Stimulated activated CD4-positive, alpha-beta T cell treated with anti-CD3 and anti-CD28 coated beads, Interleukin-15, amount 100 ng/mL, for 48 hours (primary cell): ENCODE measurements at regions not wholly inside any gene's neighbourhood (a gene's known extent, or its start where the extent isn't known, plus 50 kb on each side); places are given as distances from the start of the nearest gene placed in this dataset.
"Not testable (repeated sequence)": the region's sequence is repeated elsewhere in the genome, so short reads cannot be mapped to it uniquely, and the experiment has no call there.

Source experiments
- DNase-seq, 2 donors: peaks; one replicate each; pipeline ENCODE4 v3.0.0-alpha.2; 2020; ENCODE audit warnings: low read depth in 2 of 2

DNA sequence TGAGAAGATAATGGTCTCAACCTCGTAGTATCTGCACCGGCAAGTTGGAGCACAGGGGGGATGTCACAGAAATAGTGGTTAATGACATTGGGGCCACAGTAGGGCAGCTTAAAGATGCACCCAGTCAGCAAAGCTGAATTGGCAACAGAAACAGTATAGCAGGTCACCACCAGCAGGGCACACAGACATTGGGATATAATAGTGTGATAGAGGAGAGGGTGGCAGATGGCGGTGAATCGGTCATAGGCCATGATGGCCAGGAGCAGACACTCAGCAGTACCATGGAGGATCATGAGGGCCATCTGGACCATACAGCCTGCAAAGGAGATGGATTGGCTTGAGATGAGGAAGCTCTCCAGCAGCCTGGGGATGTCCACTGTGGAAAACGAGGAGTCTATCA, 106.0 kb upstream of the OR9Q1 start:
- DNase-seq, result no peak

DNA sequence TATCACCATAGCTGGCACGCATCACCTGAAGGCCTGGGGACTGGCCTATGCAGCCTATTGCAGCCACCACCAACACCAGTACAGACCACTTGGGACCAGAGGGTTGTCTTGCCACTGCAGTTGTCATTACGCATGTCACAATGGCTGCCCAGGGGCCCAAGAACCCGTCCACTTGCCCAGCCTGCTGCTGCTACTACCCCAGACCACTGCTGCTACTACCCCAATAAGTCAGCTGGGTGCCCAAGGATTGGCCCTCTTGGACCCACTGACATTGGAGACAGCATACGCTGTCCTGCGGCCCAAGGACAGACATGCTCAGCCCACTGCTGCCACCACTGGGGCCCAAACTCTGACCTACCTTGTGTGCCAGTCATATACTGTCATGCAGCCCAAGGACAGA, 102.7 kb upstream of the OR9Q1 start:
- no peak for DNase-seq

DNA sequence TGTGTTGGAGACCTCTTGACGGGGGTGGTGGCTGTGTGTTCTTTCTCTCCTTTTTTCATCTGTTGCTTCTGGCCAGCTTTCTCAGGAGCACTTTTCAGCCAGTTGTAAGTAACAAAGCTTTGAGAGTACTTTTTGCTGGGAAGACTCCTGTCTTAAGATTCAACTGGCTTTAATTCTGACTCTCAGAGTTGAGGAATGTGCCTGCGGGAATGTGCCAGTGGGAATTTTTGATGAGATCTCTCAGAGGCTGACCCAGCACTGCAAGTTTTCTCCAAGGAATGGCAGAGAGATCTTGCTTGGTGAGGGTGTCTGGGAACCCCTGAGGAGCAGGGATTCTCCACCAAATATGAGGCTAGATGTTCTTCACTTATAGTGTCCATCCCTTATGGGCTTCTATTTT, 91.6 kb upstream of the OR9Q1 start:
- no peak for DNase-seq

DNA sequence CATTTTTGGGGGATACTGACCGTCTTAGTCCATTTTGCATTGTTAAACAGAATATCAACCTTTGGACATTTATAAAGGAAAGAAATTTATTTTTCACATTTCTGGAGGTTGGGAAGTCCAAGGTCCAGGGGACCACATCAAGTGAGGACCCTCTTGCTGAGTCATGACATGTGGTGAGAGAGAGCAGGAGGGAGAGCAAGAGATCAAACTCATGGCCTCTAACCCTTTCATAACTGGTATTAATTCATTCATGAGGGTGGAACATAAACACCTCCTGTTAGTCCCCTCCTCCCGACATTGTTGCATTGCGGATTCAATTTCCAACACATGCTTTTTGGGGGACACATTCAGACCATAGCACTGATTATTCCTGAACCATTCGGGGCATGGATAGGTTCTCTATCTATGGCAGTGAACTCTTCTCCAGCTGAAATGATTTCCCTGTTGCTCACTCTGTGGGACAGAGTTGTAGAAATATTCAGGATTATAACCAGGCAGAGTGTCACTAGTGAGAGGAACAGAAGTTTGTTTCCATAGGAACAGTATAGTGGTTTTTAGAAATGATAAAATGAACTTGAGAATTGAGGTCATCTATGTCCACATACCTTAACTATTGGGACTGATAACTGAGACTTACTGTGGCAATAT, 88.2 kb upstream of the OR9Q1 start:
- DNase-seq, result no peak

DNA sequence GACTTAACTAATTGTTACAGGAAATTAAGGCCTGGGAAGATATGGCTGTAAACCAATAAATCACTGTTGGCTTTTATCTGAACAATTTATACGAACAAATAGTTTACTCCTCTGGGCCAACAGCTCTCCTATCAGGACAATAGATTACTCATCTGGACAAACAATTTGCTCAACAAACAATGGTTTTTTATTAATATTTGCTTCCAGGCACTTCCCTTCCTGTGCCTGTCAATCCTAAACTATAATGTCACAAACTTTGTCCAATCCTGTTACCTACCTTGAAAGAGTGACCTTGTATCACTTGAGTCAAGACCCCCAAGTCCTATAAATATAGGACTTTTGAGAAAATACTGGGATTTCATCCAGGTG, 87.6 kb upstream of the OR9Q1 start:
- DNase-seq, result no peak

DNA sequence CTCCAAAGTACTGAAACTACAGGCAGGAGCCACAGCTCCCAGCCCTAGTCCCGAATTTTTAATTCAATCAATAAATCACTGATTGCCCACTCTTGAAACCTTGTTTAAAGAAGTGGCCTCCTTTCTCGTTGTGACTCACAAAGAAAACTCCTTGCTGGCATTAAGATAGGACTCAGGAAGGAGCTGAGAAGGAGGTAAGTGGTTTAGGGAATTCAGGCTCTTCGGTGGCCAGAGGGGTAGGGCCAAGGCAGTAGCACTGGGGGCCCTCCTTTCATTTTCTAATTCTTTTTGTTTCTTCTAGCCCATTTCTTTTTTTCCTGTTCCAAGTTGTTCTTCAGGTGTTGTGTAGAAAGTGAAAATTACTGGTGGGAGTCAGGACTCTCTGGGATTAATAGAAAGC, 86.2 kb upstream of the OR9Q1 start:
- DNase-seq, result no peak

DNA sequence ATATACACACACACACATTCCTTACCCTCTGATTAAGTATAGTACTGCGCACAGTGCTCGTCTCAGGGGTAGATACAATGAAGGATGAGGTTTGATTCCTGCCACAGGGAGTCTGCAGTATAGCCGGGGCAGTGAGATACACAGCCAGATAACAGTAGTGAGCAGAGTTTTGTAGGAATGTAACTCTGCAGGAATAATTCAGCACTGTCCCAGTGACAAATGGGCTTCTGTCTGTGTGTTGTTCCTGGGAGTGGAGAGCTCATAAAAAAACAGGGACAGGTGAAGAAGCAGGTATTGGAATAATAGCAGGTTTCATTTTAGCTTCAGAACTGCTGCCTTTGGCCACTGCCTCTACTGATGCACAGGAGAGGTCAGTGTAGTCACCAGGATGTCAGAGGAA, 85.3 kb upstream of the OR9Q1 start:
- no peak for DNase-seq

DNA sequence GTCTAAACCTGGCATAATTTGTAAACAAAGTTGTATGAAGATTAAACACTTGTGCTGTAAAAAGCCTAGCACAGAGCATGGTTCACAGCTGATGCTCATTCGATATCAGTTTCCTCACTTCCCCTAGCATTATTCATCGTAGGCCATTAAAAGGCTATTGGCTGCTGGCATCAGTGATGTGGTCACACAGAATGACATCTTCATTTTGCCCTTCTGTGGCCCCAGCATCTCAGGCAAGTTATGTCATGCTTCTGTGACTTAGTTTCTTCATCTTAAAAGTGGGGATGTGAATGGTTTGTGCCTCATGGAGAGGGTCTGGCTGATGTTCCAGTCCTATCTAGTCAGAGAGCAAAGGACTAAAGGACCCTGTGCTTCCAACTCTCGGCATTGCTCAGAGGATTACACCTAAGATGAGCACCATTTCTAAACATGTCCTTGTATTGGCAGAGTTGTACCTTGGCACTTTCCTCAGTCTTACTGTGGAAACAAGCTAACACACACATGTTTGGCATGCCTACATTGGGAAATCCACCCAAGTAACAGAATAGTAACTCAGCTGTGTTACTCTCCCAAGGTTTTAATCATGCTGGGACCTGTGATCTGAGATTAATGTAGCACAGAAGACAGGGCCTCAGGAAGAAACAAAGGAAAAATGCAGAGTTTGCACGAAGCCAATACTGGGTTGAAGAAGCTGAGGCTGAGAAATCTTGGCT, 83.5 kb upstream of the OR9Q1 start:
- DNase-seq, result no peak

DNA sequence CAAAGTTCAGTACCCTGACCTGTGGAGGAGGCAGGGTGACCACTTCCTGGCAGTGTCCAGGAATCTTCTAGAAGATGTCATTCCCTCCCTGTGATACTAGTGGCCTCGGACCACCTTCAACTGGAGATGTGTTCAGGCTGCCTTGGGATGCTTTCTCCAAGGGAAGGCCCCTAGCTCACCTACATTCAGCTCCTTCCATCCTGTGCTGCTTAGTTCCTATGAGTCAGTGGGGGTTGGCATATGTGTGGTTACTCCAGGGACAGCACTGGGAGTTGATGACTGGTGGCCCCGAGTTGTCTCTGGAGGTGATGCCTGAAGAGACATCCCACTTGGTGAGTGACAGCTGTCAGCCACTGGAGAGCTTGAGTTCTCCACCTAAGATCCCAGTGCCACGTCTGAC, 81.8 kb upstream of the OR9Q1 start:
- no peak for DNase-seq

DNA sequence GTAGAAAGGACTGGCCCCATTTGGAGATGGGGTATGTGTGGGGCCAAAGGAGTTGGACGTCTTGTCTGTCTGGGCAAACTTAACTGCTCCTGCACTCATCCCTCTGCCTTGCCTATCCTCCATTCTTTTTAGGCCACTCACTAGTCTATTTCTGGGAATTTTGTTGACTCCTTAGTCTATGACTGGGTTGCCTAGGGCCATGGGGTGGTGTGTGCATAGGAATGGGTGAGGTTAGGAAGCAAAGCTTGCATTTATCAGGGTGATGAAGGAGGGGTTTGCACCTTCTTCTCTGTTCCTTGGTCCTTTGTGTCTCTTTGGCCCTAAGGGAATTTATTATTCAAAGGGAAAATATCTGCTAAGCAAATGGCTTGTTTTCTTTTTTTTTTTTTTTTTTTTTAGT, 80.9 kb upstream of the OR9Q1 start:
- DNase-seq, result no peak

DNA sequence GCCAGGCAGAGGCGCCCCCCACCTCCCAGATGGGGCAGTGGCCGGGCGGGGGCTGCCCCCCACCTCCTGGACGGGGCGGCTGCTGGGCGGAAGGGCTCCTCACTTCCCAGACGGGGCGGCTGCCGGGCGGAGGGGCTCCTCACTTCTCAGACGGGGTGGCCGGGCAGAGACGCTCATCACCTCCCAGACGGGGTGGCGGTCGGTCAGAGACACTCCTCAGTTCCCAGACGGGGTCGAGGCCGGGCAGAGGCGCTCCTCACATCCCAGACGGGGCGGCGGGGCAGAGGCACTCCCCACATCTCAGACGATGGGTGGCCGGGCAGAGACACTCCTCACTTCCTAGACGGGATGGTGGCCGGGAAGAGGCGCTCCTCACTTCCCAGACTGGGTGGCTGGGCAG, 79.9 kb upstream of the OR9Q1 start:
- not testable (repeated sequence) for DNase-seq

DNA sequence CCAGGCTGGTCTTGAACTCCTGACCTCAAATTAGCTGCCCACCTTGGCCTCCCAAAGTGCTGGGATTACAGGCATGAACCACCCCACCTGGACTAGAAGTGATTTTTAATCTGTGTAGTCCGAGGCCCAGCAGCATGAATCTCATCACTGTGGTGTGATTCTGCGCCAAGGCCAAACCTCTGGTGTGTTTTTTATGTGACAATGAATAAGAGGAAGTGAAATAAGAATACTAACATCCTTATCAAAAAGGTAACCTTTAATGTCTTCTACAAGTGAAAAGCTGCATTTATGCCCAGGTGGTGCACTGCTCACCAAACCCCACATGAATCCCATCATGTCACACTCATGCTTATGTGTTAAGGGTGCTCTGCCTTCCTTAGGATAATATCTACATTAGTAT, 77.1 kb upstream of the OR9Q1 start:
- no peak for DNase-seq

DNA sequence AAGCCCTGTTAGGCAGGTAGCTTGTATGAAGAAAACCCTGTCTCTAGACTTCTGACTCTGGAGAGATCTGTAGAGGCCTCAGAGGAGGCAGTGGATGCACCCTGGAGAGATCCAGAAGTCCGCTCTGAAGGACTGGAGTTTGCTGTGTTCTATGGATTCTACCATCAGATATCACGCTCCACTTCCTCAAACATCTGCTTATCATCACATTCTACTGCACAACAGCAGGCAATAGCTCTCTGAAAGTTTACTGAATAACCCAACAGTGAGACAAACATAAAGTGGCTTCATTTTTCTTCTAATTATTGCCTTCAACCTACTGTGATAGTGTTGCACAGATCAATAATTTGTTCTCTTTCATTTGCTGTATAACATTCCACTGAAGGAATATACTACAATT, 59.0 kb upstream of the OR9Q1 start:
- no peak for DNase-seq

DNA sequence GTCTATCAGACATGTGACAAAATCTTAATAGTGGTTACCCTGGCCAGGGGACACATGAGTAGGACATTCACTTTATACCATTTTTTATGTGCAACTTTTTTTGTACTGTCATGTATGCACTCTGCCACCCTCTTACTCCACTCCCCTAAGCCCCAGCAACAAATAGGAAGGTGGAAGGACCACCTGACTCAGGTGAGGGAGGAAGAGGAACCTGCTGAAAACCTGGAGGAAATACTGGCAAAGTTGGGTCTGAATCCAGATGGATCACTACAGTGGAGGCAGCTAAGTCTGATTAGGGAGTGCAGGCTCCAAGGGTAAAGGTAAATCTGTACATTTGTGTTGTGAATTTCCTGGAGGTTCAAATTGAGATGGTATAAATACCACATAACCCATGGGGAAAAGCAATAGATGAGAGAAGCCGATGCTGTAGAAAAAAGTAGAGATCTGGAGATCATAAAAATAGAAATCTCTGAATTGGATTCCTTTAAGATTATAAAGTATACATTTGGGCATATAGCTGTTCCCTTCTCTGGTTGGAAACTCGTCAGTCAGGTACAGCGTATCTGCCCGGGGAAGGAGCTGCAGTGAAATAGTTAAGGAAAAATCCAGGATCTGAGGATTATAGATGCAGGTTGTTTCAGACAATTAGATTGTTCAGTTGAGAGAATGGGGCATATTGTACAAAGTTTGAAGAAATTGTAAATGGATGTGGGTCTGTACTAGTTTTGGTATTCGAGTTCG, 52.2 kb upstream of the OR9Q1 start:
- DNase-seq, result no peak

DNA sequence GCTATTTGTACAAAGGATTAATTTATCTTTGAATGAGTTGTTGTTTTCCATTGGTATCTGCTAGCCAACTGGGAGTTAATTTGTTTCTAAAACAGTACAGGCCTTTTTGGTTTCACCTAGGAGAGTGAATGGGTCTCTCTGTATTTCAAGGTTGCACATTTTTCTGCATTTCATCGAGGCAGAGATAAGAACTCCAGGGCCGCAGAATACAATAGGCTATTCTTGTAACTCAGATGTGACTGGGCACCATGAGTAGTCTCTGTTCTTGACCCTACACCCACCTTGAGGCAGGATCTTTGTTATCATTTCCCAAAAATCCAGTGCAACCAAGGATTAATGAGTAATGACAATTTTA, 51.7 kb upstream of the OR9Q1 start:
- DNase-seq, result no peak
